ENCODE measurements at regions not wholly inside any gene's neighbourhood (a gene's known extent, or its start where the extent isn't known, plus 50 kb on each side); places are given as distances from the start of the nearest gene placed in this dataset.

DNA sequence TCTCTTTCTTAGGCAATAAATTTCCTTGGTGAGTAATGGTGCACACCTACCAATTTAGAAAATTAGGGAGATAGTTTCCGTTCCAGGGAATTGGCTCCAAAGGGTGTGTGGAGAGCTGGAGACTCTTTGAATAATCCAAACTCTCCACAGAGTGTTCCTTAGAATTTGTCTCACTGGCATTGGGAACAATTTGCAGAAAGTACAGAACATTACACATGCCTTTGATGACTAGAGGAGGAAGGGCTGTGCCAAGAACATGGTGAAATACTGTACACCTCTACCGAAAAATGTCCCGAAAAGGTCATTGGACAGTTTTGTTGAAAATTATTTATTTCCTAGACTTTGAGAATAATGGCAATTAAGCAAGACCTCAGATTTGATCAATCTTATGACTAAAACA lies 214.2 kb upstream of the MPDZ start:
- peaks cover 2% of the 10 kb centered on the region; the same call in 1 of the 3 replicates for H3K9me3 Mint-ChIP-seq
- H3K27ac Mint-ChIP-seq: peak overlapping the region; percentile 90; the same call in 1 of the 2 replicates
- no peak for ATAC-seq
- H3K4me1 ChIP-seq (ENCODE audit: insufficient read depth): peaks cover 30% of the 10 kb centered on the region
- no peaks in the 10 kb centered on the region for H3K27me3 Mint-ChIP-seq (ENCODE audit: insufficient read depth, low read depth, poor library complexity)
- H3K27ac ChIP-seq (ENCODE audit: low read depth): peak overlapping the region; percentile 92
- H3K4me1 Mint-ChIP-seq: peaks cover 56% of the 10 kb centered on the region
- H3K79me2 ChIP-seq (replicated peaks; ENCODE audit: insufficient read depth): no peaks in the 10 kb centered on the region
- 0 out of 2 replicates have a peak, but pooled peaks cover 4% of the 10 kb centered on the region for H3F3A ChIP-seq (replicated peaks; ENCODE audit: low read depth)
- no peak for TF ChIP-seq EZH2 (IDR thresholded peaks at IDR 0.05; ENCODE audit: low read depth, unreplicated experiment)
- TF ChIP-seq ZNF114 (CRISPR knock-in tag; IDR thresholded peaks at IDR 0.05): no peak
- TF ChIP-seq, protein P1, sequence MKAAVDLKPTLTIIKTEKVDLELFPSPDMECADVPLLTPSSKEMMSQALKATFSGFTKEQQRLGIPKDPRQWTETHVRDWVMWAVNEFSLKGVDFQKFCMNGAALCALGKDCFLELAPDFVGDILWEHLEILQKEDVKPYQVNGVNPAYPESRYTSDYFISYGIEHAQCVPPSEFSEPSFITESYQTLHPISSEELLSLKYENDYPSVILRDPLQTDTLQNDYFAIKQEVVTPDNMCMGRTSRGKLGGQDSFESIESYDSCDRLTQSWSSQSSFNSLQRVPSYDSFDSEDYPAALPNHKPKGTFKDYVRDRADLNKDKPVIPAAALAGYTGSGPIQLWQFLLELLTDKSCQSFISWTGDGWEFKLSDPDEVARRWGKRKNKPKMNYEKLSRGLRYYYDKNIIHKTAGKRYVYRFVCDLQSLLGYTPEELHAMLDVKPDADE (IDR thresholded peaks at IDR 0.05): no peak
- TF ChIP-seq, protein P2, sequence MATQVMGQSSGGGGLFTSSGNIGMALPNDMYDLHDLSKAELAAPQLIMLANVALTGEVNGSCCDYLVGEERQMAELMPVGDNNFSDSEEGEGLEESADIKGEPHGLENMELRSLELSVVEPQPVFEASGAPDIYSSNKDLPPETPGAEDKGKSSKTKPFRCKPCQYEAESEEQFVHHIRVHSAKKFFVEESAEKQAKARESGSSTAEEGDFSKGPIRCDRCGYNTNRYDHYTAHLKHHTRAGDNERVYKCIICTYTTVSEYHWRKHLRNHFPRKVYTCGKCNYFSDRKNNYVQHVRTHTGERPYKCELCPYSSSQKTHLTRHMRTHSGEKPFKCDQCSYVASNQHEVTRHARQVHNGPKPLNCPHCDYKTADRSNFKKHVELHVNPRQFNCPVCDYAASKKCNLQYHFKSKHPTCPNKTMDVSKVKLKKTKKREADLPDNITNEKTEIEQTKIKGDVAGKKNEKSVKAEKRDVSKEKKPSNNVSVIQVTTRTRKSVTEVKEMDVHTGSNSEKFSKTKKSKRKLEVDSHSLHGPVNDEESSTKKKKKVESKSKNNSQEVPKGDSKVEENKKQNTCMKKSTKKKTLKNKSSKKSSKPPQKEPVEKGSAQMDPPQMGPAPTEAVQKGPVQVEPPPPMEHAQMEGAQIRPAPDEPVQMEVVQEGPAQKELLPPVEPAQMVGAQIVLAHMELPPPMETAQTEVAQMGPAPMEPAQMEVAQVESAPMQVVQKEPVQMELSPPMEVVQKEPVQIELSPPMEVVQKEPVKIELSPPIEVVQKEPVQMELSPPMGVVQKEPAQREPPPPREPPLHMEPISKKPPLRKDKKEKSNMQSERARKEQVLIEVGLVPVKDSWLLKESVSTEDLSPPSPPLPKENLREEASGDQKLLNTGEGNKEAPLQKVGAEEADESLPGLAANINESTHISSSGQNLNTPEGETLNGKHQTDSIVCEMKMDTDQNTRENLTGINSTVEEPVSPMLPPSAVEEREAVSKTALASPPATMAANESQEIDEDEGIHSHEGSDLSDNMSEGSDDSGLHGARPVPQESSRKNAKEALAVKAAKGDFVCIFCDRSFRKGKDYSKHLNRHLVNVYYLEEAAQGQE (IDR thresholded peaks at IDR 0.05; ENCODE audit: unreplicated experiment): no peak
- TF ChIP-seq, protein P3, sequence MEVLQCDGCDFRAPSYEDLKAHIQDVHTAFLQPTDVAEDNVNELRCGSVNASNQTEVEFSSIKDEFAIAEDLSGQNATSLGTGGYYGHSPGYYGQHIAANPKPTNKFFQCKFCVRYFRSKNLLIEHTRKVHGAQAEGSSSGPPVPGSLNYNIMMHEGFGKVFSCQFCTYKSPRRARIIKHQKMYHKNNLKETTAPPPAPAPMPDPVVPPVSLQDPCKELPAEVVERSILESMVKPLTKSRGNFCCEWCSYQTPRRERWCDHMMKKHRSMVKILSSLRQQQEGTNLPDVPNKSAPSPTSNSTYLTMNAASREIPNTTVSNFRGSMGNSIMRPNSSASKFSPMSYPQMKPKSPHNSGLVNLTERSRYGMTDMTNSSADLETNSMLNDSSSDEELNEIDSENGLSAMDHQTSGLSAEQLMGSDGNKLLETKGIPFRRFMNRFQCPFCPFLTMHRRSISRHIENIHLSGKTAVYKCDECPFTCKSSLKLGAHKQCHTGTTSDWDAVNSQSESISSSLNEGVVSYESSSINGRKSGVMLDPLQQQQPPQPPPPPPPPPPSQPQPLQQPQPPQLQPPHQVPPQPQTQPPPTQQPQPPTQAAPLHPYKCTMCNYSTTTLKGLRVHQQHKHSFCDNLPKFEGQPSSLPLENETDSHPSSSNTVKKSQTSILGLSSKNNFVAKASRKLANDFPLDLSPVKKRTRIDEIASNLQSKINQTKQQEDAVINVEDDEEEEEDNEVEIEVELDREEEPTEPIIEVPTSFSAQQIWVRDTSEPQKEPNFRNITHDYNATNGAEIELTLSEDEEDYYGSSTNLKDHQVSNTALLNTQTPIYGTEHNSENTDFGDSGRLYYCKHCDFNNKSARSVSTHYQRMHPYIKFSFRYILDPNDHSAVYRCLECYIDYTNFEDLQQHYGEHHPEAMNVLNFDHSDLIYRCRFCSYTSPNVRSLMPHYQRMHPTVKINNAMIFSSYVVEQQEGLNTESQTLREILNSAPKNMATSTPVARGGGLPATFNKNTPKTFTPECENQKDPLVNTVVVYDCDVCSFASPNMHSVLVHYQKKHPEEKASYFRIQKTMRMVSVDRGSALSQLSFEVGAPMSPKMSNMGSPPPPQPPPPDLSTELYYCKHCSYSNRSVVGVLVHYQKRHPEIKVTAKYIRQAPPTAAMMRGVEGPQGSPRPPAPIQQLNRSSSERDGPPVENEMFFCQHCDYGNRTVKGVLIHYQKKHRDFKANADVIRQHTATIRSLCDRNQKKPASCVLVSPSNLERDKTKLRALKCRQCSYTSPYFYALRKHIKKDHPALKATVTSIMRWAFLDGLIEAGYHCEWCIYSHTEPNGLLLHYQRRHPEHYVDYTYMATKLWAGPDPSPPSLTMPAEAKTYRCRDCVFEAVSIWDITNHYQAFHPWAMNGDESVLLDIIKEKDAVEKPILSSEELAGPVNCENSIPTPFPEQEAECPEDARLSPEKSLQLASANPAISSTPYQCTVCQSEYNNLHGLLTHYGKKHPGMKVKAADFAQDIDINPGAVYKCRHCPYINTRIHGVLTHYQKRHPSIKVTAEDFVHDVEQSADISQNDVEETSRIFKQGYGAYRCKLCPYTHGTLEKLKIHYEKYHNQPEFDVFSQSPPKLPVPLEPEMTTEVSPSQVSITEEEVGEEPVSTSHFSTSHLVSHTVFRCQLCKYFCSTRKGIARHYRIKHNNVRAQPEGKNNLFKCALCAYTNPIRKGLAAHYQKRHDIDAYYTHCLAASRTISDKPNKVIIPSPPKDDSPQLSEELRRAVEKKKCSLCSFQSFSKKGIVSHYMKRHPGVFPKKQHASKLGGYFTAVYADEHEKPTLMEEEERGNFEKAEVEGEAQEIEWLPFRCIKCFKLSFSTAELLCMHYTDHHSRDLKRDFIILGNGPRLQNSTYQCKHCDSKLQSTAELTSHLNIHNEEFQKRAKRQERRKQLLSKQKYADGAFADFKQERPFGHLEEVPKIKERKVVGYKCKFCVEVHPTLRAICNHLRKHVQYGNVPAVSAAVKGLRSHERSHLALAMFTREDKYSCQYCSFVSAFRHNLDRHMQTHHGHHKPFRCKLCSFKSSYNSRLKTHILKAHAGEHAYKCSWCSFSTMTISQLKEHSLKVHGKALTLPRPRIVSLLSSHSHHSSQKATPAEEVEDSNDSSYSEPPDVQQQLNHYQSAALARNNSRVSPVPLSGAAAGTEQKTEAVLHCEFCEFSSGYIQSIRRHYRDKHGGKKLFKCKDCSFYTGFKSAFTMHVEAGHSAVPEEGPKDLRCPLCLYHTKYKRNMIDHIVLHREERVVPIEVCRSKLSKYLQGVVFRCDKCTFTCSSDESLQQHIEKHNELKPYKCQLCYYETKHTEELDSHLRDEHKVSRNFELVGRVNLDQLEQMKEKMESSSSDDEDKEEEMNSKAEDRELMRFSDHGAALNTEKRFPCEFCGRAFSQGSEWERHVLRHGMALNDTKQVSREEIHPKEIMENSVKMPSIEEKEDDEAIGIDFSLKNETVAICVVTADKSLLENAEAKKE (CRISPR knock-in tag; IDR thresholded peaks at IDR 0.05): no peak
- no peak for TF ChIP-seq EZH2phosphoT487 (IDR thresholded peaks at IDR 0.05; ENCODE audit: unreplicated experiment)
- TF ChIP-seq NANOG (IDR thresholded peaks at IDR 0.05; ENCODE audit: borderline replicate concordance): no peak
- TF ChIP-seq POLR2AphosphoS5 (IDR thresholded peaks at IDR 0.05; ENCODE audit: low read depth): no peak
- TF ChIP-seq CREB1 (CRISPR knock-in tag; IDR thresholded peaks at IDR 0.05; ENCODE audit: low read depth): no peak
- no peak for TF ChIP-seq JUNB (IDR thresholded peaks at IDR 0.05; ENCODE audit: unreplicated experiment)
- TF ChIP-seq, protein P4, sequence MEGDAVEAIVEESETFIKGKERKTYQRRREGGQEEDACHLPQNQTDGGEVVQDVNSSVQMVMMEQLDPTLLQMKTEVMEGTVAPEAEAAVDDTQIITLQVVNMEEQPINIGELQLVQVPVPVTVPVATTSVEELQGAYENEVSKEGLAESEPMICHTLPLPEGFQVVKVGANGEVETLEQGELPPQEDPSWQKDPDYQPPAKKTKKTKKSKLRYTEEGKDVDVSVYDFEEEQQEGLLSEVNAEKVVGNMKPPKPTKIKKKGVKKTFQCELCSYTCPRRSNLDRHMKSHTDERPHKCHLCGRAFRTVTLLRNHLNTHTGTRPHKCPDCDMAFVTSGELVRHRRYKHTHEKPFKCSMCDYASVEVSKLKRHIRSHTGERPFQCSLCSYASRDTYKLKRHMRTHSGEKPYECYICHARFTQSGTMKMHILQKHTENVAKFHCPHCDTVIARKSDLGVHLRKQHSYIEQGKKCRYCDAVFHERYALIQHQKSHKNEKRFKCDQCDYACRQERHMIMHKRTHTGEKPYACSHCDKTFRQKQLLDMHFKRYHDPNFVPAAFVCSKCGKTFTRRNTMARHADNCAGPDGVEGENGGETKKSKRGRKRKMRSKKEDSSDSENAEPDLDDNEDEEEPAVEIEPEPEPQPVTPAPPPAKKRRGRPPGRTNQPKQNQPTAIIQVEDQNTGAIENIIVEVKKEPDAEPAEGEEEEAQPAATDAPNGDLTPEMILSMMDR (conservative IDR thresholded peaks at IDR 0.05; ENCODE audit: low read depth in 2 of 2): no peak
- no peak for TF ChIP-seq STAT1 (IDR thresholded peaks at IDR 0.05; ENCODE audit: unreplicated experiment)
- TF ChIP-seq ZNF331 (CRISPR knock-in tag; IDR thresholded peaks at IDR 0.05; ENCODE audit: low read depth): no peak
- peaks cover 18% of the 10 kb centered on the region; the same call in 1 of the 3 replicates for H3K36me3 Mint-ChIP-seq (ENCODE audit: low read depth)
- H4K20me1 ChIP-seq (replicated peaks; ENCODE audit: insufficient read depth): no peaks in the 10 kb centered on the region
- H3K4me2 ChIP-seq: no peak overlapping the region
- peaks cover 12% of the 10 kb centered on the region; the same call in 1 of the 2 replicates for H3K9me2 ChIP-seq (ENCODE audit: insufficient read depth)
- H3K36me3 ChIP-seq (ENCODE audit: insufficient read depth): no peaks in the 10 kb centered on the region
- H3K4me3 ChIP-seq: no peak overlapping the region
- no peak for DNase-seq (ENCODE audit: low spot score)
- H3K27me3 ChIP-seq (ENCODE audit: insufficient read depth): no peaks in the 10 kb centered on the region
- H3K4me3 Mint-ChIP-seq: no peak overlapping the region
- no peak overlapping the region for H2AFZ ChIP-seq

Measured in GM23338 (cell line).